Gastroesophageal sphincter (tissue), 4 donors: ENCODE measurements at regions not wholly inside any gene's neighbourhood (a gene's known extent, or its start where the extent isn't known, plus 50 kb on each side); places are given as distances from the start of the nearest gene placed in this dataset.

Experiments used
- ATAC-seq: fragments of 150-250 bp; one replicate; pipeline ENCODE4 v1.9.1; 2016; ENCODE audit warnings: mild to moderate bottlenecking, moderate library complexity
- H3K27ac ChIP-seq, 4 donors: fragments of 200-600 bp; sonication (generic) in 3 of 4; 1 replicate in 3 of 4; 2 replicates in 1 of 4; pipeline ENCODE4 v1.5.1; 2016 to 2019
- H3K27me3 ChIP-seq: fragments of 200-600 bp; sonication (generic); one replicate; pipeline ENCODE4 v1.5.1; 2019
- H3K36me3 ChIP-seq, 2 donors: fragments of 200-600 bp; sonication (generic); one replicate each; pipeline ENCODE4 v1.5.1; 2019; ENCODE audit warnings: control low read depth in 1 of 2
- H3K4me1 ChIP-seq, 3 donors: fragments of 200-600 bp; sonication (generic); 1 replicate in 2 of 3; 2 replicates in 1 of 3; pipeline ENCODE4 v1.5.1; 2016 to 2019; ENCODE audit warnings: control low read depth in 2 of 3
- H3K4me3 ChIP-seq, 2 donors: fragments of 200-600 bp; sonication (generic); one replicate each; pipeline ENCODE4 v1.5.1; 2019; ENCODE audit warnings: mild to moderate bottlenecking in 1 of 2, moderate library complexity in 1 of 2
- H3K9me3 ChIP-seq, 3 donors: fragments of 200-600 bp; sonication (generic); one replicate each; pipeline ENCODE4 v1.5.1; 2017 to 2019; ENCODE audit warnings: control low read depth in 2 of 3
- CTCF ChIP-seq, 4 experiments: fragments of 200-600 bp in 2 of 4; fragments of 450-650 bp in 2 of 4; sonication (generic) in 1 of 4; IDR thresholded peaks; one replicate each; pipeline ENCODE4 v1.5.1; 2017 to 2019; ENCODE audit warnings: antibody characterized with exemption in 4 of 4, mild to moderate bottlenecking in 2 of 4, moderate library complexity in 2 of 4
- EP300 ChIP-seq: sonication (generic); formaldehyde crosslinking; IDR thresholded peaks from one replicate; pipeline ENCODE4 v1.6.1; 2017; ENCODE audit warnings: antibody characterized with exemption, mild to moderate bottlenecking
- POLR2A ChIP-seq, 2 donors: fragments of 450-650 bp; IDR thresholded peaks; one replicate each; pipeline ENCODE4 v1.6.1; 2017; ENCODE audit warnings: antibody characterized with exemption in 2 of 2, mild to moderate bottlenecking in 2 of 2, moderate library complexity in 1 of 2
- POLR2AphosphoS5 ChIP-seq: sonication (generic); formaldehyde crosslinking; IDR thresholded peaks from one replicate; pipeline ENCODE4 v1.6.1; 2017; ENCODE audit warnings: antibody characterized with exemption
- WGBS, 2 donors: methylation state at CpG; one replicate each; pipeline ENCODE4 v1.1.5; 2018; ENCODE audit warnings: low coverage in 1 of 2; 5-methylcytosine and 5-hydroxymethylcytosine counted together

GRCh38 chr20:58011947-58012610 is 216.4 kb downstream of the ANKRD60 start:
- Histone ChIP-seq H3K27ac (no peak overlapping the region), H3K27me3 (peaks cover 10% of the 10 kb centered on the region), H3K4me3 (no peak overlapping the region), H3K36me3 (no peaks in the 10 kb centered on the region), H3K9me3 (peaks cover 0 to 6% (median 0%) of the 10 kb centered on the region in 3 donors), H3K4me1 (no peaks in the 10 kb centered on the region)
- WGBS, 2 donors, result 80 to 89% methylated on average over 5 to 11 of the region's 11 CpGs
- TF ChIP-seq POLR2AphosphoS5 (no peak), EP300 (no peak), CTCF (IDR thresholded peaks at IDR 0.05) (no peak), POLR2A (IDR thresholded peaks at IDR 0.05) (no peak)
- no peak for ATAC-seq

- Histone ChIP-seq H3K36me3 (no peaks in the 10 kb centered on the region), H3K4me3 (no peak overlapping the region), H3K4me1 (no peaks in the 10 kb centered on the region), H3K27me3 (peaks cover 10% of the 10 kb centered on the region), H3K27ac (no peak overlapping the region), H3K9me3 (peaks cover 0 to 6% (median 0%) of the 10 kb centered on the region in 3 donors)
- no peak for ATAC-seq
- no peak for TF ChIP-seq POLR2A (IDR thresholded peaks at IDR 0.05)
- no peak for TF ChIP-seq CTCF (IDR thresholded peaks at IDR 0.05)
- TF ChIP-seq POLR2AphosphoS5, result no peak
- TF ChIP-seq EP300, result no peak
- 85 to 98% methylated on average over 7 of the region's 14 CpGs for WGBS, 2 donors
These were observed 217.1 kb downstream of the ANKRD60 start for GRCh38 chr20:58011106-58011946.

GRCh38 chr20:58010666-58011065 is 217.8 kb downstream of the ANKRD60 start:
- no peak for ATAC-seq
- Histone ChIP-seq H3K27ac (no peak overlapping the region), H3K9me3 (peaks cover 0 to 6% (median 0%) of the 10 kb centered on the region in 3 donors), H3K27me3 (peaks cover 10% of the 10 kb centered on the region), H3K4me3 (no peak overlapping the region), H3K36me3 (no peaks in the 10 kb centered on the region), H3K4me1 (no peaks in the 10 kb centered on the region)
- no peak for TF ChIP-seq EP300
- TF ChIP-seq POLR2A (IDR thresholded peaks at IDR 0.05), result no peak
- no peak for TF ChIP-seq CTCF (IDR thresholded peaks at IDR 0.05)
- TF ChIP-seq POLR2AphosphoS5, result no peak
- whole genome bisulfite sequencing, 2 donors, result no CpG with 5 or more reads among the region's 13 CpGs

GRCh38 chr20:58010186-58010585 is 218.3 kb downstream of the ANKRD60 start:
- H3K27me3 ChIP-seq, result peaks cover 10% of the 10 kb centered on the region
- H3K4me1 ChIP-seq, result no peaks in the 10 kb centered on the region
- no peak for ATAC-seq
- no peak overlapping the region for H3K27ac ChIP-seq
- H3K9me3 ChIP-seq, result peaks cover 0 to 4% (median 0%) of the 10 kb centered on the region in 3 donors
- H3K36me3 ChIP-seq, result no peaks in the 10 kb centered on the region
- no peak for TF ChIP-seq POLR2AphosphoS5
- no peak for TF ChIP-seq POLR2A (IDR thresholded peaks at IDR 0.05)
- no peak for TF ChIP-seq EP300
- TF ChIP-seq CTCF (IDR thresholded peaks at IDR 0.05), result no peak
- H3K4me3 ChIP-seq, result no peak overlapping the region
- 73 to 88% methylated on average over 1 of the region's 7 CpGs for WGBS, 2 donors
